ENCODE measurements at regions not wholly inside any gene's neighbourhood (a gene's known extent, or its start where the extent isn't known, plus 50 kb on each side); places are given as distances from the start of the nearest gene placed in this dataset.
"Not testable (repeated sequence)": the region's sequence is repeated elsewhere in the genome, so short reads cannot be mapped to it uniquely, and the experiment has no call there.

DNA sequence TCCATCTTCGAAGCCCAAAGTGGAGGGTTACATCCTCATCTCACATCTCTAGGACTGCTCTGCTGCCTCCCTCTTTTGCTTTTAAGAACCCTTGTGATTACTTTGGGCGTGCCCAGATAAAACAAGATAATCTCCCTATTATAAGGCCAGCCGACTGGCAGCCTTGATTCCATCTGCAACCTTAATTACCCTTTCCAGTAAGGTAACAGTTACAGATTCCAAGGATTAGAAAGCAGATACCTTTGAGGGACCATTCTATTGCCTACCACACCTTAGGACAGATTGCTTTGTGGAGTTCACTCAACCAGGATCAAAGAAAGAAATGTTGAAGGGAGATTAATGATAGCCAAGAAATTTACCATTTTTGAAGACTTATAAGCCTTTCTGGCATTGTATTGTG is 250.8 kb upstream of the ACVR2A start:
- ChIA-PET CTCF (interaction anchor here (1.2 to 2.0 kb wide), 2 partner anchors 10 kb away, joined by 3 to 5 read pairs; no protein-coding TSS in a partner anchor), POLR2A (no interaction called here)
- DNase-seq (ENCODE audit: extremely low spot score): no peak
- TF ChIP-seq, protein P1, sequence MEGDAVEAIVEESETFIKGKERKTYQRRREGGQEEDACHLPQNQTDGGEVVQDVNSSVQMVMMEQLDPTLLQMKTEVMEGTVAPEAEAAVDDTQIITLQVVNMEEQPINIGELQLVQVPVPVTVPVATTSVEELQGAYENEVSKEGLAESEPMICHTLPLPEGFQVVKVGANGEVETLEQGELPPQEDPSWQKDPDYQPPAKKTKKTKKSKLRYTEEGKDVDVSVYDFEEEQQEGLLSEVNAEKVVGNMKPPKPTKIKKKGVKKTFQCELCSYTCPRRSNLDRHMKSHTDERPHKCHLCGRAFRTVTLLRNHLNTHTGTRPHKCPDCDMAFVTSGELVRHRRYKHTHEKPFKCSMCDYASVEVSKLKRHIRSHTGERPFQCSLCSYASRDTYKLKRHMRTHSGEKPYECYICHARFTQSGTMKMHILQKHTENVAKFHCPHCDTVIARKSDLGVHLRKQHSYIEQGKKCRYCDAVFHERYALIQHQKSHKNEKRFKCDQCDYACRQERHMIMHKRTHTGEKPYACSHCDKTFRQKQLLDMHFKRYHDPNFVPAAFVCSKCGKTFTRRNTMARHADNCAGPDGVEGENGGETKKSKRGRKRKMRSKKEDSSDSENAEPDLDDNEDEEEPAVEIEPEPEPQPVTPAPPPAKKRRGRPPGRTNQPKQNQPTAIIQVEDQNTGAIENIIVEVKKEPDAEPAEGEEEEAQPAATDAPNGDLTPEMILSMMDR (IDR thresholded peaks at IDR 0.05; ENCODE audit: control extremely low read depth, extremely low read depth, low read depth, missing control alignments): no peak

DNA sequence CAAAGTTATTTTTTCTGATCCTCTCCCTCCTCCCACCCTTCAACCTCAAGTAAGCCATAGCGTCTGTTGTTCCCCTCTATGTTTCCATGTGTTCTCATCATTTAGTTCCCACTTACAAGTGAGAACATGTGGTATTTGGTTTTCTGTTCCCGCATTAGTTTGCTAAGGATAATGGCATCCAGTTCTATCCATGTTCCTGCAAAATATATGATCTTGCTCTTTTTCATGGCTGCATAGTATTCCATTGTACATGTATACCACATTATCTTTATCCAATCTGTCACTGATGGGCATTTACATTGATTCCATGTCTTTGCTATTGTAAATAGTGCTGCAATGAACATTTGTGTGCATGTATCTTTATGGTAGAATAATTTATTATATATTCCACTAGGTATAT is 252.0 kb upstream of the ACVR2A start:
- POLR2A ChIA-PET; DNase-seq (ENCODE audit: extremely low spot score): not testable (repeated sequence)
- CTCF ChIA-PET: interaction anchor here (1.2 kb wide), 1 partner anchor 12 kb away, joined by 3 read pairs; no protein-coding TSS in a partner anchor

DNA sequence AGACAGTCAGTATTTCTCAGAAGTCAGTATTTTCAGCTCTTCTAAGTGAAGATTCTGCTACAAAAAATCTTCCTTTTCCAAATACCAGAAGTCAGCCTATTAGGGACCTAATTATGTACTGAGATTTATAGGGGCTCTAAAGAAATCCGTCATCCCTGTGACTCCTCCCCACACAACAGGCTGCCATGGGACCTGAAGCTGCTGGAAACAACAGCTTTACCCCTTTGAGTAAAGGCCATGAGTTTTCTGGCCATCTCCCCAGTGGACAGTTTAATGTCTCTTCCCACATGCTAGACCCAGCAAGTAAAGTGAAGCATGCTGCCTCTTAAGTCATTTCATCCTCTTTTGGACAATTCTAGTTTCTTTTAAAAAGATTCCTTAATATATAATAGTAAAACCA is 255.7 kb upstream of the ACVR2A start:
- POLR2A ChIA-PET: no interaction called here
- CTCF ChIA-PET: interaction anchor here (1.1 kb wide), 1 partner anchor 9 kb away, joined by 3 read pairs; no protein-coding TSS in a partner anchor
- TF ChIP-seq, protein P1 (IDR thresholded peaks at IDR 0.05; ENCODE audit: control extremely low read depth, extremely low read depth, low read depth, missing control alignments): no peak
- no peak for DNase-seq (ENCODE audit: extremely low spot score)

DNA sequence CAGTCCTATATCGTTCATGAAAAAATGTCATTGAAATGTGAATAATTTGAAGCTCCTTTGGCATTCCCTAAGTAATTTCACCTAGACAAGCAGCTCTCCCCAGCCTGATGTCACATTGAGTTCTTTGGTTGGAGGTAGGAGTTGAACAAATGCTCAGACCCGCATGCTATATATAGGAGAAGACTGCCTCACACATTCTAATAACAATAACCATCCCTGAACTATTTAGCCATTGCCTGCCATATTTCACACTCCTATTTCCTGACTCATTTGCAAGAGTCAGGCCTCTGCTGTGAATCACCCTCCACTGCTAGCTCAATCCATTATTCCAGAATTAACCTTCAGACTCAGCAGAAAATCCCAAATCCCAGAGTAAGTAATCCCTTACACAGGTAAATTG is 256.6 kb upstream of the ACVR2A start:
- DNase-seq (ENCODE audit: extremely low spot score): no peak

DNA sequence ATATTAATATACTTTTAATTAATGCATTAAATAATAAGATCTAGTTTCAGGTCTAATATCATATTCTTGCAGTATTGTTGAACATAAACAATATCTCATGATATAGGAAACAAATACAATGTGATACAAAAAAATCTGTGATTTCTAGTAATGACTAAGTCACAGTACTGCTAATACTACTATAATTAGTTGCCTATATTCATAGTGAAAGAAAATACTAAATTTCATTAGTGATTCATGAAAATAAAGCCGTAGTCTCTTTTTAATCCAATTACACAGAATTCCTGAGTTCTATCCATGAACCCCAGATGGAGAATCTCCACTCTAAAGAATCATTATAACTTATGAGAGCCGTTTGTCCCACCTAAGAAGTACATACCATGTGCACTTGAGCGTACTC is 266.3 kb upstream of the ACVR2A start:
- ChIA-PET CTCF (no interaction called here), POLR2A (no interaction called here)
- TF ChIP-seq, protein P1 (IDR thresholded peaks at IDR 0.05; ENCODE audit: control extremely low read depth, extremely low read depth, low read depth, missing control alignments): no peak
- no peak for DNase-seq (ENCODE audit: extremely low spot score)

More for the DNA sequence above, 256.6 kb upstream of the ACVR2A start:
- ChIA-PET CTCF (interaction anchor here (1.1 to 1.2 kb wide), 2 partner anchors 10 to 16 kb away, joined by 3 to 4 read pairs; no protein-coding TSS in a partner anchor), POLR2A (no interaction called here)
- TF ChIP-seq, protein P1 (IDR thresholded peaks at IDR 0.05; ENCODE audit: control extremely low read depth, extremely low read depth, low read depth, missing control alignments): no peak

DNA sequence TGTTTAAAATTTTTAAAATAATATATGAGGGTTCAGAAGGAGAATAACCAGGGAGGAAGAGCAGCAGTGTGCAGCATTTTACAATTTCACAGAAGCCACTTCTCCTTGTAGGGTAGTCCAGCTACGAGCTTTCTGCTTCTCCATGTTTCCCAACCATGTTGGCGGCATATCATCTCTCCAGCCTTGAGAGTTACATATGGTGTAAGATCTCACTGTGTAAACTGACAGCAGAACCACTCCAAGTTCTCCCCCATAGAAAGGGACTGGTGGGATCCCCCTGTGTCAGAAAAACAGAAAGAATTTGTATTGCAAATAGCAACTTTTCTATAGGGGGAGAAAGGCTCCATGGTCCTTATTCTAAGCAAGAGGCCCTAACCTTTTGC is 266.8 kb upstream of the ACVR2A start:
- TF ChIP-seq, protein P1 (IDR thresholded peaks at IDR 0.05; ENCODE audit: control extremely low read depth, extremely low read depth, low read depth, missing control alignments): no peak
- ChIA-PET CTCF (no interaction called here), POLR2A (no interaction called here)
- DNase-seq (ENCODE audit: extremely low spot score): no peak

DNA sequence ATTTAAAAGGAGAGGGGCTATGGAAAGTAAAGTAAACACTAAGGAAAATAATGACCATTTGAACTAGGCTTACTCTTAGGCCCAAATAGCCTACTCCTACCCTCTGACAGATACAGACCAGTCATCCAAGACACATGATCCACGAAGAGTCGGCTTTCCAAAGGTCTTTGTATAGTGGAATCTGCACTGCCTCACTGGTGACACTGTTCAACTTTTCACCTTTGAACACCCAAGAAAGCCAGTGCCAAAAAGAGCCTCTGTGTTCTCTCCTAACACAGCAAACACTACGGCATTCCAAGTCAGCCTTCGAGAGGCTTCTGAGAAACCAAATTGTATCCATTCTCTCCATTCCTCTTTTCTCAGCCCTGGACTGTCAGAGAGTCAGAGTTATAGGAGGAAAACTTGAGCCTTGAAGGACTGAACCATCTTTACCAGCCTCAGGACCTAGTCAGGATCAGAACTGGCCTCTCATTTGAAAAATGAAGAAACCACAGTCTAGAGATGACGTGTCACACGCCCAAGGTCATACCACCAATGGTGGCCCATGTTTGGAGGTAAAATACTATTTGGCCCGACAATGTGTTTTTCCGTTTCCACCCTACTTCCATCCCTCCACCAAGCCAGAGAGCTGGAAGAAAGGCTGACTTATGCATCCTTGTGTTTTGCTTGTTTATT is 267.4 kb upstream of the ACVR2A start:
- TF ChIP-seq, protein P1 (IDR thresholded peaks at IDR 0.05; ENCODE audit: control extremely low read depth, extremely low read depth, low read depth, missing control alignments): no peak
- POLR2A ChIA-PET: no interaction called here
- no peak for DNase-seq (ENCODE audit: extremely low spot score)
- CTCF ChIA-PET: interaction anchor here (0.8 kb wide), 1 partner anchor 13 kb away, joined by 3 read pairs; no protein-coding TSS in a partner anchor
